ENCODE measurements at regions not wholly inside any gene's neighbourhood (a gene's known extent, or its start where the extent isn't known, plus 50 kb on each side); places are given as distances from the start of the nearest gene placed in this dataset.

DNA sequence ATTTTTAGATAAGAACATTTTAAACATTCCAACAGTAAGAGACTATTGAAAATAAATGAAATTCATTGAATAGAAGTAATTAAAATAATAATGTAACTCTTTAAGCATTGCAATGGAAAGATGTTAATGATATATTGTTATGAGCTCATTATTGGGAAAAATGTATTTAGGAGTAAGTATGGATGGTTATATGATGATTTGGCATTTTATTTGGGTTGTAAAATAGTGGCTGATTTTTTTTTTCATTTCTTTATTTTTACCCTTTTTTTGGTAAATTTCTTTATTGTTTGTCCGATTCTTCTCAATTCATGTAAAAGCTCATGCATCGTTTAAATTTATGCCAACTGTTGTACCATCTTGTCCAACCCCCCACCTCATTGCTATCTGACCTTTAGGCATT, 539.9 kb downstream of the HS3ST4 start:
- Histone ChIP-seq H3K36me3 (ENCODE audit: control insufficient read depth, insufficient read depth, low read length, severe bottlenecking) (no peaks in the 10 kb centered on the region), H3K27me3 (replicated peaks; ENCODE audit: control insufficient read depth, insufficient read depth, low read length) (no peaks in the 10 kb centered on the region), H3K4me1 (ENCODE audit: control insufficient read depth, insufficient read depth, low read length) (no peaks in the 10 kb centered on the region), H3K9ac (ENCODE audit: low read length) (no peak overlapping the region), H3K4me3 (ENCODE audit: low read length) (no peak overlapping the region), H3K9me3 (ENCODE audit: control insufficient read depth, low read length) (no peaks in the 10 kb centered on the region)
- DNase-seq (ENCODE audit: low read depth), result no peak

DNA sequence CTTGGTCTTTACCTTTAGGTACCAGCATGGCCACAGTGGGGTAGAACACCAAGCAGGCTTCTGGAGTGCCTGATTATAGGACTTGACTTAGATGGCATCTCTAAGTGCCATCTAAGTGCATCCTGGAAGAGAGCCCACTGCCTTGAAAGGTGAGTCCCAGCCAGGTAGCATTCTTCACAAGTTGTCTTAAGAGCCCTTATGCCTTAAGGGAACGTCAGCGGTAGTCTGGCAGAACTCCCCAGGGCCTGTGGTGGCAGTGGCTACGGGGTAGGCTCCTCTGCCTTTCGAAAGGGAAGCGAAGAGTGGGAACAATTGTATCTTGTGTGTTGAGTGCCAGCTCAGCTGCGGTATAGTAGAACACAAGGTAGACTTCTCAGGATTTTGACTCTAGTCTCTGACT, 549.0 kb downstream of the HS3ST4 start:
- no peak overlapping the region for H3K9ac ChIP-seq (ENCODE audit: low read length)
- H3K4me1 ChIP-seq (ENCODE audit: control insufficient read depth, insufficient read depth, low read length), result no peaks in the 10 kb centered on the region
- H3K4me3 ChIP-seq (ENCODE audit: low read length), result no peak overlapping the region
- no peaks in the 10 kb centered on the region for H3K9me3 ChIP-seq (ENCODE audit: control insufficient read depth, low read length)
- no peak for DNase-seq (ENCODE audit: low read depth)
- H3K27me3 ChIP-seq (replicated peaks; ENCODE audit: control insufficient read depth, insufficient read depth, low read length), result no peaks in the 10 kb centered on the region
- no peaks in the 10 kb centered on the region for H3K36me3 ChIP-seq (ENCODE audit: control insufficient read depth, insufficient read depth, low read length, severe bottlenecking)

DNA sequence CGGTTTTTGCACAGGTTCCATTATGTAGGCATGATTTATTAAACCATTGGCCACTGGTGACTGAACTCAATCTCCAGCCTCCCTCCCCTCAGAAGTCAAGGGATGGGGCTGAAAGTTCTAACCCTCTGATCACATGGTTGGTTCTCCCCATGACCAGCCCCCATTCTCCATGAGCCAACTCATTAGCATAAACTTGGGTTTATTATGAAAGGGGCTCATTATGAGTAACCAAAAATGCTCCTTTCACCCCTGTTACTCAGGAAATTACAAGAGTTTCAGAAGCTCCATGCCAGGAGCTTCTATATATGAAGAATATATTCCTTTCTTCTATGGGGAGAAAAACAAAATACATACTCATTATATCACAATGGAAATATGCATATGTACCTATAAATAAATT, 555.3 kb downstream of the HS3ST4 start:
- Histone ChIP-seq H3K9me3 (ENCODE audit: control insufficient read depth, low read length) (no peaks in the 10 kb centered on the region), H3K9ac (ENCODE audit: low read length) (no peak overlapping the region), H3K36me3 (ENCODE audit: control insufficient read depth, insufficient read depth, low read length, severe bottlenecking) (no peaks in the 10 kb centered on the region), H3K4me3 (ENCODE audit: low read length) (no peak overlapping the region), H3K4me1 (ENCODE audit: control insufficient read depth, insufficient read depth, low read length) (no peaks in the 10 kb centered on the region), H3K27me3 (replicated peaks; ENCODE audit: control insufficient read depth, insufficient read depth, low read length) (no peaks in the 10 kb centered on the region)
- no peak for DNase-seq (ENCODE audit: low read depth)

DNA sequence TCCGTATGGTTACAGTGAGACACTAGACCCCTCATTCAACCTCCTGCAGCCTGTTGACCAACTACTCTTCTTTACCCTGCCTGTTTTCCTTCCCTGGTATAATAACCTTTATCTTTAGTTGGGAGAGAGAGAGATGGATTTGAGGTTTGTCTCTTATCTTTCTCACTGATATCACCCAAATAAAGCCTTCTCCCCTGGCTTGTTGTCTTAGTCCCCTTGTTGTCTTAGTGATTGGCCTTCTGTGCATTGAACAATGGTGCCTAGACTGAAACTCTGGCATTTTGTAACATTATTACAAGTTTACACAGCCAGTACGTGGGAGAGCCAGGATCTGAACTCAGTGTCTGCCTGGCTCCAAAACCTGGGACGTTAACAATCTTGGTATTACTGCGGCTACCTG, 560.8 kb downstream of the HS3ST4 start:
- DNase-seq (ENCODE audit: low read depth), result no peak
- Histone ChIP-seq H3K4me1 (ENCODE audit: control insufficient read depth, insufficient read depth, low read length) (no peaks in the 10 kb centered on the region), H3K27me3 (replicated peaks; ENCODE audit: control insufficient read depth, insufficient read depth, low read length) (no peaks in the 10 kb centered on the region), H3K9me3 (ENCODE audit: control insufficient read depth, low read length) (peaks cover 3% of the 10 kb centered on the region), H3K9ac (ENCODE audit: low read length) (no peak overlapping the region), H3K36me3 (ENCODE audit: control insufficient read depth, insufficient read depth, low read length, severe bottlenecking) (no peaks in the 10 kb centered on the region), H3K4me3 (ENCODE audit: low read length) (no peak overlapping the region)

DNA sequence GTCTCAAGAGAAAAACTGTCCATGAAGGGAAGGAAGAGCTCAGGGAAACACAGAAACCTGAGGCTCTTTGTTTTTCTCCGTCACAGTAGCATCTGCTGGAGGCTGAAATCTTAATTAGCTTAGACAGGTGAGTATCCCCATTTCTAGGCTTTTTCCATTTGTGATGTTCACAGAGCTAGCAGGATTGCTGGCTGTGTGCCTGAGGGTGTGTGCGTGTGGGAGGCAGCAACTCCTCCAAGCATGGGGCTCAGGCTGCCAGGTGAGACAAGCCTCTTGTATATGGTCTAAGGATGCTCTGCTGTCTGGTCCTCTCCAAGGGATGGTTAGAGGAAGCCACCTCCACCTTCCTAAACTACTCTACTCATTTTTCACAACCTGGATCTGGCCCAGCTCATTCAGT, 569.9 kb downstream of the HS3ST4 start:
- no peaks in the 10 kb centered on the region for H3K27me3 ChIP-seq (replicated peaks; ENCODE audit: control insufficient read depth, insufficient read depth, low read length)
- no peak overlapping the region for H3K9ac ChIP-seq (ENCODE audit: low read length)
- no peaks in the 10 kb centered on the region for H3K9me3 ChIP-seq (ENCODE audit: control insufficient read depth, low read length)
- DNase-seq (ENCODE audit: low read depth), result no peak
- no peak overlapping the region for H3K4me3 ChIP-seq (ENCODE audit: low read length)
- H3K36me3 ChIP-seq (ENCODE audit: control insufficient read depth, insufficient read depth, low read length, severe bottlenecking), result no peaks in the 10 kb centered on the region
- H3K4me1 ChIP-seq (ENCODE audit: control insufficient read depth, insufficient read depth, low read length), result no peaks in the 10 kb centered on the region

DNA sequence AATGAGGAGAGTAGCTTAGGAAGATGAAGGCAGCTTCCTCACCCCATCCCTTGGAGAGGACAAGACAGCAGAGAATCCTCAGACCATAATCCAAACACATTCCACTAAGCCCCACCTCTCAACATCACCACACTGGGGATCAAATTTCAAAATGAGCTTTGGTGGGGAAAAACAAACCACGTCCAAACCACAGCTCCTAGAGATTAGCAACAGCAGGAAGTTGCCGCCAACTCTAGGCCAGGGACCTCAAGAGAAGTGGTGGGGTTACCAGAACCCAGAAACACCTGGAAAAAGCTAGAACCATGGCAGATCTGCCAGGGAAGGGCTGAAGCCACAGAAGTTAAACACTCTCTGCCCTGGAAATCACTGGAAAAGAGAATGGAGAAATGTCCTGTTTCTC, 571.6 kb downstream of the HS3ST4 start:
- Histone ChIP-seq H3K9ac (ENCODE audit: low read length) (no peak overlapping the region), H3K4me3 (ENCODE audit: low read length) (no peak overlapping the region), H3K36me3 (ENCODE audit: control insufficient read depth, insufficient read depth, low read length, severe bottlenecking) (no peaks in the 10 kb centered on the region), H3K4me1 (ENCODE audit: control insufficient read depth, insufficient read depth, low read length) (no peaks in the 10 kb centered on the region), H3K27me3 (replicated peaks; ENCODE audit: control insufficient read depth, insufficient read depth, low read length) (no peaks in the 10 kb centered on the region), H3K9me3 (ENCODE audit: control insufficient read depth, low read length) (no peaks in the 10 kb centered on the region)
- no peak for DNase-seq (ENCODE audit: low read depth)

DNA sequence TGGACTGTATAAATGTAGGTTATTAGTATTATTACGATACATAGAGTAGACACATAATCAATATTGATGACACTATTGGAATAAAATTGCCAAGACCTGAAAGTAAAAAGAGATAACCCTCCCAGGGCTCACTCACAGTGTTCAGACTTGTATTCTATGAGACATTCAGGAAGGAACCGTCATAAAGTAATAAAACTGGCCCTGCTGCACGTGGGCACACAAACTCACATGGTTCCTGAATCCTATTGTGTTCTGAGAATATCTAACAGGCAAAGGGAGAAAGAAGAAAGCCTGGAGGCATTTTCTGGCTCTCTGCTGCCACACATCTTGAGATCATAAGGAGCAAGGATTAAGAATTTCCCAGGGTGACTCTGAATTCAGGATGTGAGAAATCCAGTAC, 575.9 kb downstream of the HS3ST4 start:
- Histone ChIP-seq H3K4me3 (ENCODE audit: low read length) (no peak overlapping the region), H3K27me3 (replicated peaks; ENCODE audit: control insufficient read depth, insufficient read depth, low read length) (no peaks in the 10 kb centered on the region), H3K36me3 (ENCODE audit: control insufficient read depth, insufficient read depth, low read length, severe bottlenecking) (no peaks in the 10 kb centered on the region), H3K9ac (ENCODE audit: low read length) (no peak overlapping the region), H3K9me3 (ENCODE audit: control insufficient read depth, low read length) (no peaks in the 10 kb centered on the region), H3K4me1 (ENCODE audit: control insufficient read depth, insufficient read depth, low read length) (no peaks in the 10 kb centered on the region)
- no peak for DNase-seq (ENCODE audit: low read depth)

DNA sequence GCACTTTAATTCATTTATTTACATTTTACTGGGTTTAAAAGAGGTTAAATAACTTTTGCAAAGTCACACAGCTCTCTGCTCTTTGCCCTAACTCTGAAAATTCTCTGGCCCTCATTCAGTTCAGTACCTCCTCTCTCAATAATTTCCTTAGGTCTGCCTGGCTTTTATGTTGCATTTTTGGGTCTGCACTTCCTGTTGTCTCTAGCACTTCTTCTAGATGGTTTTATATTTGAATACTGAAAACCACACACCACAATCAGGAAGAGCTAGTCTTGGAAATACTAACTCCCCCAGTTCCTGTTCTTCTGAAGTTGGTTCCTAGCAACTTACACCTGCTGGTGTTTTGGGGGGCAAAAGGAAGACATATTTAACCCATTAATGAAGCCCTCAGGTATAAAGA, 577.9 kb downstream of the HS3ST4 start:
- H3K36me3 ChIP-seq (ENCODE audit: control insufficient read depth, insufficient read depth, low read length, severe bottlenecking), result no peaks in the 10 kb centered on the region
- no peaks in the 10 kb centered on the region for H3K27me3 ChIP-seq (replicated peaks; ENCODE audit: control insufficient read depth, insufficient read depth, low read length)
- H3K4me3 ChIP-seq (ENCODE audit: low read length), result no peak overlapping the region
- H3K9me3 ChIP-seq (ENCODE audit: control insufficient read depth, low read length), result no peaks in the 10 kb centered on the region
- no peak overlapping the region for H3K9ac ChIP-seq (ENCODE audit: low read length)
- H3K4me1 ChIP-seq (ENCODE audit: control insufficient read depth, insufficient read depth, low read length), result no peaks in the 10 kb centered on the region
- no peak for DNase-seq (ENCODE audit: low read depth)

DNA sequence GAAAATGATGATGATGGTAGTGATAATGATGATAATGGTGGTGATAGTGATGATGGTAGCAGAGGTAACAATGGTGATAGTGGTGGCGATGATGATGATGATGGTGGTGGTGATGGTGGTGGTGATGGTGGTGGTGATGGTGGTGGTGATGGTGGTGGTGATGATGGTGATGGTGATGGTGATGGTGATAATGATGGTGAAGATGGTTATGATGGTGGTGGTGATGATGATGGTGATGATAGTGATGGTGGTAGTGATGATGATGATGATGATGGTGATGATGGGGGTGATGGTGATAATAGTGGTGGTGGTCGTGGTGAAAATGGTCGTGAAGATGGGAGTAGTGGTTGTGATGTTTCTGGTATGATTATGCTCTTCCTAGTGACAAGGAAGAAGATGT, 581.8 kb downstream of the HS3ST4 start:
- DNase-seq (ENCODE audit: low read depth), result no peak
- Histone ChIP-seq H3K4me3 (ENCODE audit: low read length) (no peak overlapping the region), H3K27me3 (replicated peaks; ENCODE audit: control insufficient read depth, insufficient read depth, low read length) (no peaks in the 10 kb centered on the region), H3K36me3 (ENCODE audit: control insufficient read depth, insufficient read depth, low read length, severe bottlenecking) (no peaks in the 10 kb centered on the region), H3K9me3 (ENCODE audit: control insufficient read depth, low read length) (no peaks in the 10 kb centered on the region), H3K4me1 (ENCODE audit: control insufficient read depth, insufficient read depth, low read length) (no peaks in the 10 kb centered on the region), H3K9ac (ENCODE audit: low read length) (no peak overlapping the region)

DNA sequence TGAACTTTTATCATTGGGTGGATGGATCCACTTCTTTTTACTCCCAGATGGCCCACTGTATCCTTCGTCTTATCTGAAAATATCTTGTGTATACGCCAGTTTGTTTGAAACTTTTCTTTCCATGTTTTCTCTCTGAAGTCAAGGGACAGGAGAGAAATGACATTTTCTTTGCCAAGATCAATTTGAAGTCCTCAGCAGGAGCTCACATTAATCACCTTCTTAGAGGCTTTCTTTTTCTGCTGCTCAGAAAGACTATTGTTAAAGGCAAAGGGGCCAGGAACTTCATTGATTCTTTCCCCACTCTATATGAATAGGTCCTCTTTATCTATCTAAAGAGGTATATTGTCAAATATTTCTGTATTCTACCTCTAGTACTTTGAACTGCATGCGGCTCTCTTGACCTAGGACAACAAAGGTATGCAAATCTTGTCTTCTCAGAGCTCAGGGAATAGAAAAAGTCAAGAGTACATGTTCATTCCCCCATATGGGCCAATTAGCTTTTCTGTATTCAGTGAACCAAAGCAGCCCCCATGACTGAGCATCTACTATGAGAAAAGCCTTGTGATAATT, 583.3 kb downstream of the HS3ST4 start:
- no peak overlapping the region for H3K4me3 ChIP-seq (ENCODE audit: low read length)
- no peaks in the 10 kb centered on the region for H3K9me3 ChIP-seq (ENCODE audit: control insufficient read depth, low read length)
- no peaks in the 10 kb centered on the region for H3K4me1 ChIP-seq (ENCODE audit: control insufficient read depth, insufficient read depth, low read length)
- H3K27me3 ChIP-seq (replicated peaks; ENCODE audit: control insufficient read depth, insufficient read depth, low read length), result no peaks in the 10 kb centered on the region
- DNase-seq (ENCODE audit: low read depth), result no peak
- no peaks in the 10 kb centered on the region for H3K36me3 ChIP-seq (ENCODE audit: control insufficient read depth, insufficient read depth, low read length, severe bottlenecking)
- no peak overlapping the region for H3K9ac ChIP-seq (ENCODE audit: low read length)

DNA sequence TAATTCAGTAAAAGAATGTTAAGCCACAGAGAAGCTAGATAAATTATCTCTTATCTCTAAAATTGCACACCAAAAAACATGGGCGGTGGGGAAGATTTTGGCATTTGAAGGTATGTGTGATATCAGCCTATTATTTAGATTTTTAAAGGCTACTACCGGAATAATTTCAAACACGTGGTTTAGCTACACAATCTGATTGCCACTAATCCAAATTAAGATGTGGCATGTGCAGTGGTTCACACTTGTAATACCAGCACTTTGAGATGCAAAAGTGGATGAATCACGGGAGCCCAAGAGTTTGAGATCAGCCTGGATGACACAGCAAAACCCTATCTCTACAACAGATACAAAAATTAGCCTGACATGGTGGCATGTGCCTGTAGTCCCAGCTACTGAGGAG, 584.5 kb downstream of the HS3ST4 start:
- H3K4me1 ChIP-seq (ENCODE audit: control insufficient read depth, insufficient read depth, low read length), result no peaks in the 10 kb centered on the region
- H3K27me3 ChIP-seq (replicated peaks; ENCODE audit: control insufficient read depth, insufficient read depth, low read length), result no peaks in the 10 kb centered on the region
- no peaks in the 10 kb centered on the region for H3K36me3 ChIP-seq (ENCODE audit: control insufficient read depth, insufficient read depth, low read length, severe bottlenecking)
- no peak overlapping the region for H3K4me3 ChIP-seq (ENCODE audit: low read length)
- H3K9ac ChIP-seq (ENCODE audit: low read length), result no peak overlapping the region
- H3K9me3 ChIP-seq (ENCODE audit: control insufficient read depth, low read length), result no peaks in the 10 kb centered on the region
- DNase-seq (ENCODE audit: low read depth), result no peak

DNA sequence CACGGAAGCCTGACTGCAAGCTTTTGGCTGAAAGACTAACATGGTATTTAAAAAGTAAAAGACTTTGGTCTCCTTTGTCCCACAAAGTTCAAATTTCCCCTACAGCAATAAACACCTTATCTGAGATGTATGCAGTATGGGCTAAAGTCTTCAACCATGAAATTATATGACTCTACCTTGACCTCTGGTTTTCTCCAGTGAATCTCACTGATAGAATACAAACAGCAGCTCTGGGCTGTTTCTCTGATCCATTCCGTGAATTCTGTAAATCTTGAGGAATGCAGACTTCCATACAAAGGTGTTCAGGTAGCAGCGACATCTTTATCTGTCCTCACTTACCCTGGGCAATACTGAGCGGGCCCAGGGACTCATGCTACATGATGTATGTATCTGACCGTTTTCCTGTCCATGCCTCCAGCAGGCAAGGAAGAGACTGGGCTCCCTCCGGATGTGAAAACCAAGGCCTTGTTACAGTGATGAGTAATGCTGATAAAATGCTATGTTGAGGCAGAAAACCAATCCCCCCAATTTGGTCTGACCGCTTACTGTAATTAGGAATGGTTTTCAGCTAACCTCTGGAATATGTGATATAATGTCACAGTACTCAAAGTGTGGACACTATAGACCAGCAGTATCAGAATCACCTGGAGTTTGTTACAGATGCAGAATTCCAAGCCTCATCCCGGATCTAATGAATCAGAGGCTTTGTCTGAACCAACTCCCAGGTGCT, 589.8 kb downstream of the HS3ST4 start:
- no peaks in the 10 kb centered on the region for H3K9me3 ChIP-seq (ENCODE audit: control insufficient read depth, low read length)
- no peak overlapping the region for H3K4me3 ChIP-seq (ENCODE audit: low read length)
- no peaks in the 10 kb centered on the region for H3K4me1 ChIP-seq (ENCODE audit: control insufficient read depth, insufficient read depth, low read length)
- H3K9ac ChIP-seq (ENCODE audit: low read length), result no peak overlapping the region
- no peaks in the 10 kb centered on the region for H3K36me3 ChIP-seq (ENCODE audit: control insufficient read depth, insufficient read depth, low read length, severe bottlenecking)
- no peaks in the 10 kb centered on the region for H3K27me3 ChIP-seq (replicated peaks; ENCODE audit: control insufficient read depth, insufficient read depth, low read length)
- no peak for DNase-seq (ENCODE audit: low read depth)

All from adipocyte (in vitro differentiated cells).